OCI-LY3 (cell line): ENCODE measurements at regions not wholly inside any gene's neighbourhood (a gene's known extent, or its start where the extent isn't known, plus 50 kb on each side); places are given as distances from the start of the nearest gene placed in this dataset.

Source experiments
- H2AFZ ChIP-seq: fragments of 200-600, 300-600 bp; shearing (Covaris generic); 2 replicates; pipeline ENCODE4 v1.6.0; 2014; ENCODE audit warnings: antibody characterized with exemption, low read depth, low read length
- H3K27ac ChIP-seq: fragments of 200-600, 300-600 bp; sonication (generic); 2 replicates; pipeline ENCODE4 v1.5.1; 2014; ENCODE audit warnings: mild to moderate bottlenecking, low read length, moderate library complexity, mixed read lengths
- H3K27me3 ChIP-seq: fragments of 200-600, 300-600 bp; sonication (generic); 2 replicates; pipeline ENCODE4 v1.6.1; 2014; ENCODE audit warnings: low read depth, low read length, mixed read lengths
- H3K36me3 ChIP-seq: fragments of 200-600, 300-600 bp; sonication (generic); replicated peaks from 2 replicates; pipeline ENCODE3; 2014; ENCODE audit warnings: low read depth, low read length, mixed read lengths
- H3K4me1 ChIP-seq: fragments of 300-600, 200-600 bp; sonication (generic); 2 replicates; pipeline ENCODE4 v1.6.1; 2014; ENCODE audit warnings: low read length, mixed read lengths
- H3K4me2 ChIP-seq: fragments of 200-600, 300-600 bp; sonication (generic); 2 replicates; pipeline ENCODE4 v1.6.1; 2014; ENCODE audit warnings: low read length, mixed read lengths
- H3K4me3 ChIP-seq: fragments of 300-600, 200-600 bp; sonication (generic); 2 replicates; pipeline ENCODE4 v1.5.1; 2014; ENCODE audit warnings: antibody characterized with exemption, mild to moderate bottlenecking, low read length, moderate library complexity
- H3K79me2 ChIP-seq: fragments of 300-600, 200-600 bp; shearing (Covaris generic); 2 replicates; pipeline ENCODE4 v1.6.1; 2014; ENCODE audit warnings: mild to moderate bottlenecking, low read length, mixed read lengths
- H3K9ac ChIP-seq: fragments of 300-600, 200-600 bp; shearing (Covaris generic); 2 replicates; pipeline ENCODE4 v1.6.0; 2014; ENCODE audit warnings: mild to moderate bottlenecking, low read length, moderate library complexity
- H3K9me3 ChIP-seq: fragments of 200-600, 300-600 bp; shearing (Covaris generic); 2 replicates; pipeline ENCODE4 v1.6.1; 2014; ENCODE audit warnings: low read length, mixed read lengths; ENCODE audit not compliant: insufficient read depth
- H4K20me1 ChIP-seq: fragments of 200-600, 300-600 bp; sonication (generic); 2 replicates; pipeline ENCODE4 v1.6.1; 2016; ENCODE audit warnings: low read length, mixed read lengths; ENCODE audit not compliant: insufficient read depth
- CTCF ChIP-seq: fragments of 200-600, 300-600 bp; sonication (generic); IDR thresholded peaks from 2 replicates; pipeline ENCODE4 v1.5.1; 2014; ENCODE audit warnings: antibody characterized with exemption, low read length, low read depth
- EZH2phosphoT487 ChIP-seq: fragments of 200-600 bp; shearing (Covaris generic); IDR thresholded peaks from 2 replicates; pipeline ENCODE4 v1.6.1; 2018; ENCODE audit warnings: antibody characterized with exemption, mixed run types, low read depth

- Histone ChIP-seq H3K79me2 (no peaks in the 10 kb centered on the region), H3K27me3 (no peaks in the 10 kb centered on the region), H3K9ac (no peak overlapping the region), H2AFZ (no peak overlapping the region), H3K9me3 (peaks cover 4% of the 10 kb centered on the region; the same call in 1 of the 2 replicates), H3K4me3 (no peak overlapping the region), H3K4me2 (no peak overlapping the region), H4K20me1 (no peaks in the 10 kb centered on the region), H3K36me3 (peaks cover 16% of the 10 kb centered on the region), H3K4me1 (peaks cover 29% of the 10 kb centered on the region), H3K27ac (no peak overlapping the region)
- TF ChIP-seq CTCF: no peak
- no peak for TF ChIP-seq EZH2phosphoT487
Measured at GRCh38 chr14:42013153-42013552, 406.5 kb downstream of the LRFN5 start.

- H3K27me3 ChIP-seq: no peaks in the 10 kb centered on the region
- TF ChIP-seq EZH2phosphoT487: no peak
- no peak for TF ChIP-seq CTCF
- H4K20me1 ChIP-seq: no peaks in the 10 kb centered on the region
- H3K4me1 ChIP-seq: peaks cover 30% of the 10 kb centered on the region
- no peaks in the 10 kb centered on the region for H3K79me2 ChIP-seq
- H3K4me3 ChIP-seq: peak overlapping the region; percentile 35; the same call in 1 of the 2 replicates
- peak overlapping the region; percentile 25; the same call in 1 of the 2 replicates for H2AFZ ChIP-seq
- peaks cover 17% of the 10 kb centered on the region for H3K36me3 ChIP-seq
- H3K9ac ChIP-seq: peak overlapping the region; percentile 21; the same call in 1 of the 2 replicates
- peak overlapping the region; percentile 86 for H3K27ac ChIP-seq
- H3K4me2 ChIP-seq: peak overlapping the region; percentile 44
- peaks cover 4% of the 10 kb centered on the region; the same call in 1 of the 2 replicates for H3K9me3 ChIP-seq
Measured at GRCh38 chr14:42011221-42011620, 404.5 kb downstream of the LRFN5 start.

GRCh38 chr14:42004321-42004720 is 397.6 kb downstream of the LRFN5 start:
- H3K27ac ChIP-seq: no peak overlapping the region
- H4K20me1 ChIP-seq: no peaks in the 10 kb centered on the region
- H2AFZ ChIP-seq: no peak overlapping the region
- no peaks in the 10 kb centered on the region for H3K27me3 ChIP-seq
- peaks cover 7% of the 10 kb centered on the region for H3K4me1 ChIP-seq
- no peak overlapping the region for H3K4me2 ChIP-seq
- no peaks in the 10 kb centered on the region for H3K79me2 ChIP-seq
- H3K36me3 ChIP-seq: peaks cover 3% of the 10 kb centered on the region
- no peak overlapping the region for H3K9ac ChIP-seq
- TF ChIP-seq CTCF (no peak), EZH2phosphoT487 (no peak)
- H3K9me3 ChIP-seq: no peaks in the 10 kb centered on the region
- no peak overlapping the region for H3K4me3 ChIP-seq

GRCh38 chr14:42002141-42002540 is 395.5 kb downstream of the LRFN5 start:
- Histone ChIP-seq H3K79me2 (no peaks in the 10 kb centered on the region), H3K4me1 (no peaks in the 10 kb centered on the region), H4K20me1 (no peaks in the 10 kb centered on the region), H3K27me3 (no peaks in the 10 kb centered on the region), H3K4me3 (no peak overlapping the region), H2AFZ (no peak overlapping the region), H3K36me3 (no peaks in the 10 kb centered on the region), H3K27ac (no peak overlapping the region), H3K4me2 (no peak overlapping the region), H3K9ac (no peak overlapping the region), H3K9me3 (no peaks in the 10 kb centered on the region)
- TF ChIP-seq CTCF: no peak
- TF ChIP-seq EZH2phosphoT487: no peak
